Endodermal cell (in vitro differentiated cells): ENCODE measurements at regions not wholly inside any gene's neighbourhood (a gene's known extent, or its start where the extent isn't known, plus 50 kb on each side); places are given as distances from the start of the nearest gene placed in this dataset.

ENCODE experiments used
- DNase-seq: peaks from one replicate; pipeline ENCODE4 v3.0.0-alpha.2; 2017
- H3K27ac ChIP-seq: 2 replicates; pipeline ENCODE4 v1.5.1; 2013; ENCODE audit warnings: mild to moderate bottlenecking, low read depth, low read length, moderate library complexity
- H3K27me3 ChIP-seq: 2 replicates; pipeline ENCODE4 v1.6.1; 2013; ENCODE audit warnings: mild to moderate bottlenecking, low read length, moderate library complexity; ENCODE audit not compliant: insufficient read depth, control insufficient read depth, poor library complexity, severe bottlenecking
- H3K36me3 ChIP-seq: 2 replicates; pipeline ENCODE4 v1.7.0; 2013; ENCODE audit warnings: mild to moderate bottlenecking, low read length, moderate library complexity; ENCODE audit not compliant: control insufficient read depth, insufficient read depth
- H3K4me1 ChIP-seq: one replicate; pipeline ENCODE4 v1.7.0; 2013; ENCODE audit warnings: low read length; ENCODE audit not compliant: control insufficient read depth, insufficient read depth
- H3K4me3 ChIP-seq: 2 replicates; pipeline ENCODE4 v1.5.1; 2013; ENCODE audit warnings: mild to moderate bottlenecking, low read length, moderate library complexity
- H3K9ac ChIP-seq: 2 replicates; pipeline ENCODE4 v1.6.1; 2013; ENCODE audit warnings: mild to moderate bottlenecking, low read length, moderate library complexity; ENCODE audit not compliant: poor library complexity, severe bottlenecking; ENCODE audit errors: extremely low read depth
- H3K9me3 ChIP-seq: 2 replicates; pipeline ENCODE4 v1.6.1; 2013; ENCODE audit warnings: mild to moderate bottlenecking, low read length, moderate library complexity; ENCODE audit not compliant: control insufficient read depth
- H3K27ac Mint-ChIP-seq: 2 replicates; pipeline ENCODE4 v1.8.0; 2020; ENCODE audit warnings: mixed read lengths
- H3K27me3 Mint-ChIP-seq: 2 replicates; pipeline ENCODE4 v1.8.0; 2021; ENCODE audit warnings: mild to moderate bottlenecking, mixed read lengths; ENCODE audit not compliant: insufficient read depth
- H3K36me3 Mint-ChIP-seq: 2 replicates; pipeline ENCODE4 v1.8.0; 2020; ENCODE audit warnings: low read depth, mixed read lengths
- H3K4me1 Mint-ChIP-seq: 2 replicates; pipeline ENCODE4 v1.8.0; 2020; ENCODE audit warnings: mixed read lengths
- H3K4me3 Mint-ChIP-seq: 2 replicates; pipeline ENCODE4 v1.8.0; 2020; ENCODE audit warnings: mild to moderate bottlenecking, moderate library complexity, mixed read lengths
- H3K9me3 Mint-ChIP-seq: 2 replicates; pipeline ENCODE4 v1.8.0; 2020; ENCODE audit warnings: mild to moderate bottlenecking, mixed read lengths
- CTCF ChIP-seq: fragments of 200-600 bp; sonication (generic); conservative IDR thresholded peaks from 2 replicates; pipeline ENCODE4 v1.5.0; 2021; ENCODE audit warnings: antibody characterized with exemption, mild to moderate bottlenecking
- WGBS, 2 experiments: methylation state at CpG; one replicate each; pipeline versions ENCODE4 v1.1.5 to v1.1.7; 2013; ENCODE audit warnings: missing lambda C conversion rate in 2 of 2, mixed read lengths in 1 of 2; ENCODE audit not compliant: insufficient coverage in 1 of 2, insufficient read length in 1 of 2; 5-methylcytosine and 5-hydroxymethylcytosine counted together

- no peaks in the 10 kb centered on the region for H3K4me1 Mint-ChIP-seq
- no peak overlapping the region for H3K27ac Mint-ChIP-seq
- H3K27me3 Mint-ChIP-seq: no peaks in the 10 kb centered on the region
- H3K9ac ChIP-seq: no peak overlapping the region
- H3K4me3 ChIP-seq: no peak overlapping the region
- no peak overlapping the region for H3K27ac ChIP-seq
- H3K9me3 ChIP-seq: no peaks in the 10 kb centered on the region
- no peaks in the 10 kb centered on the region for H3K27me3 ChIP-seq
- H3K36me3 Mint-ChIP-seq: no peaks in the 10 kb centered on the region
- no peaks in the 10 kb centered on the region for H3K36me3 ChIP-seq
- H3K4me1 ChIP-seq: no peaks in the 10 kb centered on the region
- no peaks in the 10 kb centered on the region for H3K9me3 Mint-ChIP-seq
- no peak overlapping the region for H3K4me3 Mint-ChIP-seq
- TF ChIP-seq CTCF: no peak
- WGBS, 2 experiments: 92 to 95% methylated on average over 3 to 5 of the region's 6 CpGs
- DNase-seq: no peak
Observed at GRCh38 chr3:76016111-76016510, 230.8 kb upstream of the ZNF717 start.

- Mint-ChIP-seq H3K9me3 (no peaks in the 10 kb centered on the region), H3K4me1 (no peaks in the 10 kb centered on the region), H3K27ac (no peak overlapping the region), H3K36me3 (no peaks in the 10 kb centered on the region), H3K27me3 (no peaks in the 10 kb centered on the region), H3K4me3 (no peak overlapping the region)
- no peak for TF ChIP-seq CTCF
- Histone ChIP-seq H3K27me3 (no peaks in the 10 kb centered on the region), H3K27ac (no peak overlapping the region), H3K4me3 (no peak overlapping the region), H3K9me3 (no peaks in the 10 kb centered on the region), H3K4me1 (no peaks in the 10 kb centered on the region), H3K36me3 (no peaks in the 10 kb centered on the region), H3K9ac (no peak overlapping the region)
- WGBS, 2 experiments: 62 to 92% methylated on average over 2 to 6 of the region's 6 CpGs
- DNase-seq: no peak
Observed at GRCh38 chr3:76016769-76017439, 231.6 kb upstream of the ZNF717 start.

- TF ChIP-seq CTCF: no peak
- Histone ChIP-seq H3K4me1 (no peaks in the 10 kb centered on the region), H3K4me3 (no peak overlapping the region), H3K27me3 (no peaks in the 10 kb centered on the region), H3K9me3 (no peaks in the 10 kb centered on the region), H3K9ac (no peak overlapping the region), H3K27ac (no peak overlapping the region), H3K36me3 (no peaks in the 10 kb centered on the region)
- 90 to 100% methylated on average over 2 to 4 of the region's 4 CpGs for WGBS, 2 experiments
- no peak overlapping the region for H3K4me3 Mint-ChIP-seq
- no peaks in the 10 kb centered on the region for H3K36me3 Mint-ChIP-seq
- H3K27ac Mint-ChIP-seq: no peak overlapping the region
- no peak for DNase-seq
- no peaks in the 10 kb centered on the region for H3K27me3 Mint-ChIP-seq
- no peaks in the 10 kb centered on the region for H3K9me3 Mint-ChIP-seq
- H3K4me1 Mint-ChIP-seq: no peaks in the 10 kb centered on the region
Observed at GRCh38 chr3:76021376-76021775, 236.0 kb upstream of the ZNF717 start.
